ENCODE measurements at regions not wholly inside any gene's neighbourhood (a gene's known extent, or its start where the extent isn't known, plus 50 kb on each side); places are given as distances from the start of the nearest gene placed in this dataset.
"Not testable (repeated sequence)": the region's sequence is repeated elsewhere in the genome, so short reads cannot be mapped to it uniquely, and the experiment has no call there.

- DNase-seq = no peak
These were observed 106.3 kb upstream of the RNU6-1 start for GRCh38 chr15:67945951-67946700.

GRCh38 chr15:67946701-67947100, 106.9 kb upstream of the RNU6-1 start:
- no peak for DNase-seq

- no peak for DNase-seq
These were observed 106.7 kb upstream of the PIAS1 start for GRCh38 chr15:67947254-67948039.

- no peak for DNase-seq
These were observed 105.9 kb upstream of the PIAS1 start for GRCh38 chr15:67948215-67948614.

- not testable (repeated sequence) for DNase-seq
These were observed 102.9 kb upstream of the PIAS1 start for GRCh38 chr15:67951187-67951586.

- DNase-seq = no peak
These were observed 100.8 kb upstream of the PIAS1 start for GRCh38 chr15:67953299-67953698.

GRCh38 chr15:67955252-67955651, 98.9 kb upstream of the PIAS1 start:
- DNase-seq = no peak

GRCh38 chr15:67957435-67958132, 96.5 kb upstream of the PIAS1 start:
- DNase-seq = no peak

GRCh38 chr15:67967871-67968431, 86.2 kb upstream of the PIAS1 start:
- DNase-seq = peak; percentile 8 to 9

- DNase-seq = no peak
These were observed 85.6 kb upstream of the PIAS1 start for GRCh38 chr15:67968564-67968963.

GRCh38 chr15:67968966-67969365, 85.1 kb upstream of the PIAS1 start:
- no peak for DNase-seq

- no peak for DNase-seq
These were observed 84.2 kb upstream of the PIAS1 start for GRCh38 chr15:67969892-67970291.

GRCh38 chr15:67972377-67972776, 81.7 kb upstream of the PIAS1 start:
- DNase-seq = no peak

GRCh38 chr15:67973846-67974245, 80.3 kb upstream of the PIAS1 start:
- no peak for DNase-seq

GRCh38 chr15:67976506-67977073, 77.5 kb upstream of the PIAS1 start:
- DNase-seq = no peak

GRCh38 chr15:67977414-67978089, 76.6 kb upstream of the PIAS1 start:
- no peak for DNase-seq

GRCh38 chr15:67979281-67979680, 74.8 kb upstream of the PIAS1 start:
- DNase-seq = no peak

GRCh38 chr15:67980171-67980570, 73.9 kb upstream of the PIAS1 start:
- no peak for DNase-seq

GRCh38 chr15:67980773-67981685, 73.1 kb upstream of the PIAS1 start:
- DNase-seq = no peak

GRCh38 chr15:67981848-67982247, 72.3 kb upstream of the PIAS1 start:
- DNase-seq = no peak

GRCh38 chr15:67991706-67992105, 62.4 kb upstream of the PIAS1 start:
- no peak for DNase-seq

Data from activated CD4-positive, alpha-beta T cell treated with anti-CD3 and anti-CD28 coated beads, Interleukin-2, amount 50 U/mL, for 48 hours (primary cell).